T-helper 2 cell treated with Interferon-gamma antibody and Interleukin-4, amounts not matched to agents 5 μg/mL and 100 μg/mL, for 36 hours (primary cell): ENCODE measurements at regions not wholly inside any gene's neighbourhood (a gene's known extent, or its start where the extent isn't known, plus 50 kb on each side); places are given as distances from the start of the nearest gene placed in this dataset.

ENCODE experiments used
- DNase-seq: peaks from one replicate; pipeline ENCODE4 v3.0.0; 2021; ENCODE audit warnings: low spot score
- H3K27ac Mint-ChIP-seq: one replicate; pipeline ENCODE4 v1.8.0; 2021; ENCODE audit warnings: mild to moderate bottlenecking, mixed read lengths
- H3K27me3 Mint-ChIP-seq: one replicate; pipeline ENCODE4 v1.8.0; 2021; ENCODE audit warnings: low read depth, mixed read lengths
- H3K36me3 Mint-ChIP-seq: one replicate; pipeline ENCODE4 v1.8.0; 2021; ENCODE audit warnings: low read depth, mixed read lengths
- H3K4me1 Mint-ChIP-seq: one replicate; pipeline ENCODE4 v1.8.0; 2021; ENCODE audit warnings: low read depth, mixed read lengths
- H3K4me3 Mint-ChIP-seq: one replicate; pipeline ENCODE4 v1.8.0; 2022; ENCODE audit warnings: mild to moderate bottlenecking, moderate library complexity, mixed read lengths
- H3K9me3 Mint-ChIP-seq: one replicate; pipeline ENCODE4 v1.8.0; 2021; ENCODE audit warnings: mixed read lengths

- no peaks in the 10 kb centered on the region for H3K9me3 Mint-ChIP-seq
- no peaks in the 10 kb centered on the region for H3K4me1 Mint-ChIP-seq
- no peak overlapping the region for H3K4me3 Mint-ChIP-seq
- no peaks in the 10 kb centered on the region for H3K36me3 Mint-ChIP-seq
- H3K27ac Mint-ChIP-seq = no peak overlapping the region
- H3K27me3 Mint-ChIP-seq = no peaks in the 10 kb centered on the region
- no peak for DNase-seq
Observed at GRCh38 chr5:129821477-129822131, 73.7 kb downstream of the MINAR2 start.

DNA sequence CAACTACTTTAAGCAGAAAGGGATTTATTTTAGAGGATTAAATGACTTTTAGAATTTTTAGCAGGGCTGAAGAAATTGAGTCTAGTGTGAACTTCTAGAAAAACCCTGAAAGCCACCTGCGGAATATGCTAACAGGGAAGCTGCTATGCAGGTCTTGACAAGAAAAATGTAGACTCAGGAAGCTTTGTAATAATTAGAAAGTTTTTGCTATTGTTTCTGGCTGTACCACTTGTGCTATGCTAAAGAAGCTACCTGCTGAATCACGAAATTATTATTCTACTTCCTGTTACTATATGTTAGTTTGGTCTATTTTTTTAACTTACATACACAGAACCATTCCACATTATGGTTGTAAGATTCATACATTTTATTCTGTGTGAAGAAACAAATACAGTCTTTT is 74.0 kb upstream of the CHSY3 start:
- no peaks in the 10 kb centered on the region for H3K36me3 Mint-ChIP-seq
- no peaks in the 10 kb centered on the region for H3K4me1 Mint-ChIP-seq
- H3K27me3 Mint-ChIP-seq = no peaks in the 10 kb centered on the region
- no peak overlapping the region for H3K27ac Mint-ChIP-seq
- DNase-seq = no peak
- no peak overlapping the region for H3K4me3 Mint-ChIP-seq
- no peaks in the 10 kb centered on the region for H3K9me3 Mint-ChIP-seq

- H3K4me1 Mint-ChIP-seq = no peaks in the 10 kb centered on the region
- no peak overlapping the region for H3K4me3 Mint-ChIP-seq
- H3K9me3 Mint-ChIP-seq = no peaks in the 10 kb centered on the region
- no peaks in the 10 kb centered on the region for H3K36me3 Mint-ChIP-seq
- no peaks in the 10 kb centered on the region for H3K27me3 Mint-ChIP-seq
- no peak overlapping the region for H3K27ac Mint-ChIP-seq
- DNase-seq = no peak
Observed at GRCh38 chr5:129836321-129836720, 67.9 kb upstream of the CHSY3 start.

DNA sequence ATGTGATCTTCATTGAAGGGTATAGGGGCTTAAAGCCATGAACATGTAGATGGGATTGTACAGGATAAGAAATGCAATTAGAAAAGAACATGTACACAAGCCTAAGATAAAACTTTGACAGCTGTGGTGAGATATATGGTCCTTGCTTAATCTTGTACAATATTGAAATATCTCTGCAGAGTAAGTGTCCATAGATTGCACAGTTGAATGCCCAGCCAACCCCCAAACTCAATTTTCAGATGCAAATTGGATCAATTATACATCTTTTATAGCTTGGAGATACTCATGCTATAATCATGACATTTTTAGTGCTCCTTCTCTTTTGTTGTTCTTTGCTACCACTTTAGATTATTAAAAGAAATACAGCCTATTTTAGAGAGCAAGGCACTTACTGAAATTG is 59.5 kb upstream of the CHSY3 start:
- H3K4me1 Mint-ChIP-seq = no peaks in the 10 kb centered on the region
- H3K36me3 Mint-ChIP-seq = no peaks in the 10 kb centered on the region
- no peak overlapping the region for H3K4me3 Mint-ChIP-seq
- H3K9me3 Mint-ChIP-seq = no peaks in the 10 kb centered on the region
- no peak for DNase-seq
- no peaks in the 10 kb centered on the region for H3K27me3 Mint-ChIP-seq
- no peak overlapping the region for H3K27ac Mint-ChIP-seq

- no peak overlapping the region for H3K4me3 Mint-ChIP-seq
- H3K4me1 Mint-ChIP-seq = no peaks in the 10 kb centered on the region
- H3K27me3 Mint-ChIP-seq = no peaks in the 10 kb centered on the region
- no peak overlapping the region for H3K27ac Mint-ChIP-seq
- no peaks in the 10 kb centered on the region for H3K36me3 Mint-ChIP-seq
- H3K9me3 Mint-ChIP-seq = no peaks in the 10 kb centered on the region
- peak; percentile 29 for DNase-seq
Observed at GRCh38 chr5:129852747-129853352, 51.4 kb upstream of the CHSY3 start.

DNA sequence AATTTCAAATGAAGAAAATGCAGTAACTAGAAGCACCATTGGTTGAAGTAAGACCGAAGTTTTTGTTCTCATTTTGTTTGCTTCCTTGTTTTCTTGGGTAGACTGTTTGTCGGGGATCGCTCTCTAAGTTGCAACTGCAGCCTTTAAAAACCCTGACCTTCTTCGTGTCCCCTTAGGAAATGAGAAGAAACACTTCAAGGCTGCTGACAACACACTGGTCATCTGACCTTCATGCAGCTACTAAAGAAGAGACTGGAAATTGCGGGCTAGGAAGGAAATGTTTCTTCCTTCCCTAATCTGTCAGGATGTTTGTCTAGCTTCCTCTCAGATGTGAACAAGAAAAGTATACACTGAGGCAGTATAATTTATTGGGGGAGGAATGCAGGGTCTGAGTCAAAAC is 50.7 kb upstream of the CHSY3 start:
- no peaks in the 10 kb centered on the region for H3K4me1 Mint-ChIP-seq
- no peak overlapping the region for H3K4me3 Mint-ChIP-seq
- H3K27me3 Mint-ChIP-seq = no peaks in the 10 kb centered on the region
- no peaks in the 10 kb centered on the region for H3K9me3 Mint-ChIP-seq
- DNase-seq = no peak
- no peaks in the 10 kb centered on the region for H3K36me3 Mint-ChIP-seq
- no peak overlapping the region for H3K27ac Mint-ChIP-seq
